HG03280 (cell line): ENCODE measurements at regions not wholly inside any gene's neighbourhood (a gene's known extent, or its start where the extent isn't known, plus 50 kb on each side); places are given as distances from the start of the nearest gene placed in this dataset.
A peak's percentile ranks its signal among the peaks of the same experiment; 100 is the strongest.
"Not testable (repeated sequence)": the region's sequence is repeated elsewhere in the genome, so short reads cannot be mapped to it uniquely, and the experiment has no call there.

Experiments
- ATAC-seq: cut with Tn5 transposase; IDR thresholded peaks from one replicate; pipeline ENCODE4 v1.9.1; 2021; ENCODE audit warnings: mild to moderate bottlenecking, moderate library complexity; ENCODE audit not compliant: unreplicated experiment

- no peak for ATAC-seq
Observed at GRCh38 chr3:25895031-25895430, 105.1 kb downstream of the OXSM start.

- no peak for ATAC-seq
Observed at GRCh38 chr3:25895443-25895842, 105.6 kb downstream of the OXSM start.

- ATAC-seq, result peak; percentile 83
Observed at GRCh38 chr3:25897019-25897418, 107.1 kb downstream of the OXSM start.

- no peak for ATAC-seq
Observed at GRCh38 chr3:25899352-25900101, 109.6 kb downstream of the OXSM start.

- no peak for ATAC-seq
Observed at GRCh38 chr3:25900161-25900560, 110.3 kb downstream of the OXSM start.

- ATAC-seq, result no peak
Observed at GRCh38 chr3:25901796-25902195, 111.9 kb downstream of the OXSM start.

- no peak for ATAC-seq
Observed at GRCh38 chr3:25902586-25902985, 112.7 kb downstream of the OXSM start.

- no peak for ATAC-seq
Observed at GRCh38 chr3:25903371-25904129, 113.7 kb downstream of the OXSM start.

- ATAC-seq, result no peak
Observed at GRCh38 chr3:25904206-25904605, 114.3 kb downstream of the OXSM start.

- ATAC-seq, result no peak
Observed at GRCh38 chr3:25906132-25906906, 116.4 kb downstream of the OXSM start.

- ATAC-seq, result no peak
Observed at GRCh38 chr3:25907081-25907480, 117.2 kb downstream of the OXSM start.

GRCh38 chr3:25910105-25910504 is 120.2 kb downstream of the OXSM start:
- ATAC-seq, result no peak

- peak; percentile 57 for ATAC-seq
Observed at GRCh38 chr3:25910997-25911396, 121.1 kb downstream of the OXSM start.

GRCh38 chr3:25911525-25912295 is 121.8 kb downstream of the OXSM start:
- no peak for ATAC-seq

- no peak for ATAC-seq
Observed at GRCh38 chr3:25913179-25913578, 123.3 kb downstream of the OXSM start.

- ATAC-seq, result no peak
Observed at GRCh38 chr3:25915673-25916072, 125.8 kb downstream of the OXSM start.

GRCh38 chr3:25916321-25916720 is 126.4 kb downstream of the OXSM start:
- no peak for ATAC-seq

GRCh38 chr3:25931967-25932366 is 142.1 kb downstream of the OXSM start:
- not testable (repeated sequence) for ATAC-seq

- no peak for ATAC-seq
Observed at GRCh38 chr3:25938566-25939325, 148.9 kb downstream of the OXSM start.

GRCh38 chr3:25940935-25941334 is 151.0 kb downstream of the OXSM start:
- ATAC-seq, result no peak
